ENCODE measurements at regions not wholly inside any gene's neighbourhood (a gene's known extent, or its start where the extent isn't known, plus 50 kb on each side); places are given as distances from the start of the nearest gene placed in this dataset.

GRCh38 chr5:4575608-4576007 is 564.5 kb upstream of the ADAMTS16 start:
- Histone ChIP-seq H3K23me2 (ENCODE audit: insufficient read length, low read depth, low read length, poor library complexity, severe bottlenecking) (no peaks in the 10 kb centered on the region), H3T11ph (ENCODE audit: low read length) (no peak overlapping the region), H2BK15ac (ENCODE audit: low read depth, low read length) (no peak overlapping the region), H3K56ac (ENCODE audit: insufficient read length, low read depth, low read length) (no peak overlapping the region), H3K79me2 (ENCODE audit: insufficient read depth, low read length) (no peaks in the 10 kb centered on the region), H3K27ac (ENCODE audit: insufficient read length, low read depth, low read length) (no peak overlapping the region), H2BK20ac (ENCODE audit: low read depth, low read length, poor library complexity, severe bottlenecking) (no peak overlapping the region), H3K14ac (ENCODE audit: insufficient read depth, low read length) (no peak overlapping the region), H3K9ac (ENCODE audit: extremely low read depth, insufficient read length, low read length) (no peak overlapping the region), H3K4me2 (ENCODE audit: insufficient read depth, insufficient read length, low read length) (no peak overlapping the region), H4K91ac (ENCODE audit: insufficient read length, low read depth, low read length) (no peak overlapping the region), H4K20me1 (ENCODE audit: control insufficient read depth, insufficient read depth, insufficient read length) (no peaks in the 10 kb centered on the region), H4K8ac (replicated peaks; ENCODE audit: insufficient read length, low read depth, low read length) (no peak overlapping the region), H2BK5ac (ENCODE audit: insufficient read length, low read length) (no peak overlapping the region), H3K18ac (ENCODE audit: insufficient read length, low read depth, low read length) (no peak overlapping the region), H3K23ac (ENCODE audit: insufficient read length, low read depth, low read length) (no peak overlapping the region), H2AK5ac (ENCODE audit: insufficient read length, low read length) (no peak overlapping the region), H3K4me1 (ENCODE audit: insufficient read depth, low read length) (no peaks in the 10 kb centered on the region), H2AFZ (ENCODE audit: low read length) (no peak overlapping the region), H2BK120ac (ENCODE audit: low read depth, low read length, poor library complexity, severe bottlenecking) (no peak overlapping the region), H3K79me1 (ENCODE audit: insufficient read depth, low read depth, low read length, poor library complexity, severe bottlenecking) (no peaks in the 10 kb centered on the region), H3K27me3 (ENCODE audit: insufficient read depth, low read length) (no peaks in the 10 kb centered on the region), H3K9me3 (ENCODE audit: control insufficient read depth, low read depth, low read length) (no peaks in the 10 kb centered on the region), H2BK12ac (ENCODE audit: insufficient read length, low read depth, low read length) (no peak overlapping the region), H4K5ac (ENCODE audit: insufficient read length, low read depth, low read length) (no peak overlapping the region), H3K4ac (ENCODE audit: low read depth, low read length) (no peak overlapping the region)
- no peak for DNase-seq
- no CpG with 5 or more reads among the region's 4 CpGs for WGBS (ENCODE audit: extremely low coverage, insufficient read length, low lambda C conversion rate)
- no peaks in the 10 kb centered on the region for H3K27me3 Mint-ChIP-seq (ENCODE audit: low read depth)
- no peak overlapping the region for H3K27ac Mint-ChIP-seq
- peaks cover 16 to 20% of the 10 kb centered on the region in 2 experiments for H3K4me1 Mint-ChIP-seq
- TF ChIP-seq, protein P1, sequence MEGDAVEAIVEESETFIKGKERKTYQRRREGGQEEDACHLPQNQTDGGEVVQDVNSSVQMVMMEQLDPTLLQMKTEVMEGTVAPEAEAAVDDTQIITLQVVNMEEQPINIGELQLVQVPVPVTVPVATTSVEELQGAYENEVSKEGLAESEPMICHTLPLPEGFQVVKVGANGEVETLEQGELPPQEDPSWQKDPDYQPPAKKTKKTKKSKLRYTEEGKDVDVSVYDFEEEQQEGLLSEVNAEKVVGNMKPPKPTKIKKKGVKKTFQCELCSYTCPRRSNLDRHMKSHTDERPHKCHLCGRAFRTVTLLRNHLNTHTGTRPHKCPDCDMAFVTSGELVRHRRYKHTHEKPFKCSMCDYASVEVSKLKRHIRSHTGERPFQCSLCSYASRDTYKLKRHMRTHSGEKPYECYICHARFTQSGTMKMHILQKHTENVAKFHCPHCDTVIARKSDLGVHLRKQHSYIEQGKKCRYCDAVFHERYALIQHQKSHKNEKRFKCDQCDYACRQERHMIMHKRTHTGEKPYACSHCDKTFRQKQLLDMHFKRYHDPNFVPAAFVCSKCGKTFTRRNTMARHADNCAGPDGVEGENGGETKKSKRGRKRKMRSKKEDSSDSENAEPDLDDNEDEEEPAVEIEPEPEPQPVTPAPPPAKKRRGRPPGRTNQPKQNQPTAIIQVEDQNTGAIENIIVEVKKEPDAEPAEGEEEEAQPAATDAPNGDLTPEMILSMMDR (conservative IDR thresholded peaks at IDR 0.05), result no peak
- no peak overlapping the region for H3K4me3 Mint-ChIP-seq
- H3K9me3 Mint-ChIP-seq, result peaks cover 5 to 6% of the 10 kb centered on the region in 2 experiments; a peak in 4 of 5 replicates
- peaks cover 0 to 13% (median 0%) of the 10 kb centered on the region in 3 experiments; a peak in 4 of 7 replicates for H3K36me3 Mint-ChIP-seq (ENCODE audit: insufficient read depth in 1 of 3, low read depth in 3 of 3)

Data from H9 (cell line).